C4-2B (cell line): ENCODE measurements at regions not wholly inside any gene's neighbourhood (a gene's known extent, or its start where the extent isn't known, plus 50 kb on each side); places are given as distances from the start of the nearest gene placed in this dataset.

Source experiments
- CTCF ChIP-seq: fragments of 450-650 bp; conservative IDR thresholded peaks from 2 replicates; pipeline ENCODE4 v1.5.1; 2017; ENCODE audit warnings: mild to moderate bottlenecking
- ZFX ChIP-seq: fragments of 450-650 bp; IDR thresholded peaks from 2 replicates; pipeline ENCODE4 v1.6.1; 2017

GRCh38 chr4:8792491-8792890 is 79.1 kb downstream of the HMX1 start:
- no peak for TF ChIP-seq CTCF
- TF ChIP-seq ZFX, result no peak
